H9 (cell line): ENCODE measurements at regions not wholly inside any gene's neighbourhood (a gene's known extent, or its start where the extent isn't known, plus 50 kb on each side); places are given as distances from the start of the nearest gene placed in this dataset.

Experiments
- DNase-seq: peaks from one replicate; pipeline ENCODE4 v3.0.0-alpha.2; 2017
- H2AFZ ChIP-seq: one replicate; pipeline ENCODE4 v1.6.1; 2013; ENCODE audit warnings: mild to moderate bottlenecking, low read length, control low read depth, moderate library complexity
- H2AK5ac ChIP-seq: 2 replicates; pipeline ENCODE4 v1.6.1; 2013; ENCODE audit warnings: low read length, control low read depth, mixed read lengths; ENCODE audit not compliant: insufficient read length
- H2BK120ac ChIP-seq: one replicate; pipeline ENCODE4 v1.6.1; 2013; ENCODE audit warnings: low read depth, mild to moderate bottlenecking, low read length, control low read depth, inconsistent platforms; ENCODE audit not compliant: poor library complexity, severe bottlenecking
- H2BK12ac ChIP-seq: 2 replicates; pipeline ENCODE4 v1.6.1; 2013; ENCODE audit warnings: low read length, control low read depth, mixed read lengths, low read depth; ENCODE audit not compliant: insufficient read length
- H2BK15ac ChIP-seq: 2 replicates; pipeline ENCODE4 v1.6.1; 2013; ENCODE audit warnings: low read depth, low read length, control low read depth
- H2BK20ac ChIP-seq: one replicate; pipeline ENCODE4 v1.6.1; 2013; ENCODE audit warnings: low read depth, mild to moderate bottlenecking, low read length, control low read depth, inconsistent platforms; ENCODE audit not compliant: poor library complexity, severe bottlenecking
- H2BK5ac ChIP-seq: 2 replicates; pipeline ENCODE4 v1.6.1; 2013; ENCODE audit warnings: low read length, control low read depth, mixed read lengths; ENCODE audit not compliant: insufficient read length
- H3K14ac ChIP-seq: 2 replicates; pipeline ENCODE4 v1.6.1; 2013; ENCODE audit warnings: low read length, control low read depth; ENCODE audit not compliant: insufficient read depth
- H3K18ac ChIP-seq: 2 replicates; pipeline ENCODE4 v1.6.1; 2013; ENCODE audit warnings: low read depth, mild to moderate bottlenecking, mixed read lengths, low read length, control low read depth; ENCODE audit not compliant: insufficient read length
- H3K23ac ChIP-seq: 2 replicates; pipeline ENCODE4 v1.6.1; 2013; ENCODE audit warnings: low read length, control low read depth, mixed read lengths, low read depth; ENCODE audit not compliant: insufficient read length
- H3K23me2 ChIP-seq: 2 replicates; pipeline ENCODE4 v1.6.1; 2013; ENCODE audit warnings: low read depth, mild to moderate bottlenecking, mixed read lengths, low read length, control low read depth; ENCODE audit not compliant: insufficient read length, poor library complexity, severe bottlenecking
- H3K27ac ChIP-seq: 2 replicates; pipeline ENCODE4 v1.5.1; 2013; ENCODE audit warnings: low read length, control low read depth, mixed read lengths, low read depth; ENCODE audit not compliant: insufficient read length
- H3K27me3 ChIP-seq: 2 replicates; pipeline ENCODE4 v1.6.1; 2013; ENCODE audit warnings: low read length, control low read depth, inconsistent platforms; ENCODE audit not compliant: insufficient read depth
- H3K4ac ChIP-seq: 2 replicates; pipeline ENCODE4 v1.6.1; 2013; ENCODE audit warnings: low read depth, mild to moderate bottlenecking, control low read depth, inconsistent platforms, low read length, moderate library complexity
- H3K4me1 ChIP-seq: 2 replicates; pipeline ENCODE4 v1.6.1; 2013; ENCODE audit warnings: low read length, control low read depth, inconsistent platforms; ENCODE audit not compliant: insufficient read depth
- H3K4me2 ChIP-seq: 2 replicates; pipeline ENCODE4 v1.6.1; 2013; ENCODE audit warnings: low read length, control low read depth, mixed read lengths; ENCODE audit not compliant: insufficient read length, insufficient read depth
- H3K56ac ChIP-seq: 2 replicates; pipeline ENCODE4 v1.6.1; 2013; ENCODE audit warnings: low read depth, mild to moderate bottlenecking, mixed read lengths, low read length, control low read depth; ENCODE audit not compliant: insufficient read length
- H3K79me1 ChIP-seq: 2 replicates; pipeline ENCODE4 v1.6.1; 2013; ENCODE audit warnings: low read depth, mild to moderate bottlenecking, moderate library complexity, low read length, control low read depth, inconsistent platforms; ENCODE audit not compliant: insufficient read depth, poor library complexity, severe bottlenecking
- H3K79me2 ChIP-seq: 2 replicates; pipeline ENCODE4 v1.6.1; 2013; ENCODE audit warnings: low read length, control low read depth, inconsistent platforms; ENCODE audit not compliant: insufficient read depth
- H3K9ac ChIP-seq: 2 replicates; pipeline ENCODE4 v1.6.1; 2013; ENCODE audit warnings: low read length, control low read depth, mixed read lengths; ENCODE audit not compliant: insufficient read length; ENCODE audit errors: extremely low read depth
- H3K9me3 ChIP-seq: one replicate; pipeline ENCODE4 v1.6.1; 2013; ENCODE audit warnings: low read depth, low read length, inconsistent platforms; ENCODE audit not compliant: control insufficient read depth
- H3T11ph ChIP-seq: one replicate; pipeline ENCODE4 v1.6.1; 2013; ENCODE audit warnings: mild to moderate bottlenecking, low read length, control low read depth, inconsistent platforms
- H4K20me1 ChIP-seq: one replicate; pipeline ENCODE4 v1.6.1; 2013; ENCODE audit not compliant: control insufficient read depth, insufficient read length, insufficient read depth
- H4K5ac ChIP-seq: 2 replicates; pipeline ENCODE4 v1.6.1; 2013; ENCODE audit warnings: low read depth, mild to moderate bottlenecking, mixed read lengths, low read length, control low read depth; ENCODE audit not compliant: insufficient read length
- H4K8ac ChIP-seq: replicated peaks from 2 replicates; pipeline ENCODE4 v1.6.1; 2013; ENCODE audit warnings: low read length, control low read depth, mixed read lengths, low read depth; ENCODE audit not compliant: insufficient read length
- H4K91ac ChIP-seq: 2 replicates; pipeline ENCODE4 v1.6.1; 2013; ENCODE audit warnings: low read depth, mild to moderate bottlenecking, moderate library complexity, mixed read lengths, low read length, control low read depth; ENCODE audit not compliant: insufficient read length
- H3K27ac Mint-ChIP-seq, 3 experiments: 2 replicates in 2 of 3; 3 replicates in 1 of 3; pipeline ENCODE4 v1.8.0; 2020 to 2021; ENCODE audit warnings: mixed read lengths in 3 of 3, mild to moderate bottlenecking in 1 of 3, moderate library complexity in 1 of 3
- H3K27me3 Mint-ChIP-seq: 2 replicates; pipeline ENCODE4 v1.8.0; 2021; ENCODE audit warnings: low read depth, mild to moderate bottlenecking, moderate library complexity, mixed read lengths
- H3K36me3 Mint-ChIP-seq, 3 experiments: 2 replicates in 2 of 3; 3 replicates in 1 of 3; pipeline ENCODE4 v1.8.0; 2020 to 2021; ENCODE audit warnings: low read depth in 3 of 3, mixed read lengths in 3 of 3; ENCODE audit not compliant: insufficient read depth in 1 of 3
- H3K4me1 Mint-ChIP-seq, 2 experiments: 2 replicates each; pipeline ENCODE4 v1.8.0; 2020; ENCODE audit warnings: mixed read lengths in 2 of 2
- H3K4me3 Mint-ChIP-seq, 2 experiments: 2 replicates in 1 of 2; 3 replicates in 1 of 2; pipeline ENCODE4 v1.8.0; 2020 to 2021; ENCODE audit warnings: mild to moderate bottlenecking in 2 of 2, mixed read lengths in 2 of 2, moderate library complexity in 1 of 2
- H3K9me3 Mint-ChIP-seq, 2 experiments: 2 replicates in 1 of 2; 3 replicates in 1 of 2; pipeline ENCODE4 v1.8.0; 2020; ENCODE audit warnings: mild to moderate bottlenecking in 2 of 2, mixed read lengths in 2 of 2, moderate library complexity in 1 of 2
- CTCF ChIP-seq: fragments of 200-600 bp; sonication (generic); conservative IDR thresholded peaks from 3 replicates; pipeline ENCODE4 v1.8.0; 2021; ENCODE audit warnings: antibody characterized with exemption, mild to moderate bottlenecking
- WGBS: extraction: QIAGEN DNeasy Blood & Tissue Kit; methylation state at CpG from one replicate; pipeline ENCODE4 v1.1.7; 2013; ENCODE audit warnings: missing lambda C conversion rate, low lambda C conversion rate, mixed read lengths; ENCODE audit not compliant: insufficient read length; ENCODE audit errors: extremely low coverage; 5-methylcytosine and 5-hydroxymethylcytosine counted together

- Histone ChIP-seq H3K9me3 (no peaks in the 10 kb centered on the region), H3K27ac (no peak overlapping the region), H4K20me1 (no peaks in the 10 kb centered on the region), H3K79me1 (no peaks in the 10 kb centered on the region), H2BK20ac (no peak overlapping the region), H4K8ac (no peak overlapping the region), H3K4me1 (peaks cover 7% of the 10 kb centered on the region; the same call in 1 of the 2 replicates), H2AK5ac (no peak overlapping the region), H3K79me2 (no peaks in the 10 kb centered on the region; the same call in 1 of the 2 replicates), H3T11ph (no peak overlapping the region), H3K4ac (no peak overlapping the region), H3K4me2 (peak overlapping the region; percentile 26), H3K14ac (no peak overlapping the region), H4K91ac (no peak overlapping the region), H2AFZ (peak overlapping the region; percentile 93), H3K18ac (no peak overlapping the region), H2BK15ac (no peak overlapping the region), H4K5ac (no peak overlapping the region), H2BK12ac (no peak overlapping the region), H3K56ac (no peak overlapping the region), H3K23ac (no peak overlapping the region), H2BK120ac (no peak overlapping the region), H2BK5ac (no peak overlapping the region), H3K9ac (no peak overlapping the region), H3K27me3 (no peaks in the 10 kb centered on the region), H3K23me2 (no peaks in the 10 kb centered on the region)
- H3K36me3 Mint-ChIP-seq = no peaks in the 10 kb centered on the region
- TF ChIP-seq CTCF = no peak
- no CpG with 5 or more reads among the region's 24 CpGs for WGBS
- DNase-seq = peak; percentile 68
- H3K27ac Mint-ChIP-seq = peak overlapping the region in 1 of 3 experiments; percentile 87; a peak in 2 of 7 replicates
- no peak overlapping the region for H3K4me3 Mint-ChIP-seq
- peaks cover 0 to 2% of the 10 kb centered on the region in 2 experiments; a peak in 1 of 5 replicates for H3K9me3 Mint-ChIP-seq
- peaks cover 10 to 13% of the 10 kb centered on the region in 2 experiments for H3K4me1 Mint-ChIP-seq
- H3K27me3 Mint-ChIP-seq = peaks cover 5% of the 10 kb centered on the region; the same call in 1 of the 2 replicates
Observed at GRCh38 chr12:105562199-105562971, 231.9 kb downstream of the C12orf75 start.
